Mammary epithelial cell (primary cell): ENCODE measurements at regions not wholly inside any gene's neighbourhood (a gene's known extent, or its start where the extent isn't known, plus 50 kb on each side); places are given as distances from the start of the nearest gene placed in this dataset.
"Not testable (repeated sequence)": the region's sequence is repeated elsewhere in the genome, so short reads cannot be mapped to it uniquely, and the experiment has no call there.

Experiments used
- EZH2 ChIP-seq: IDR thresholded peaks from 2 replicates; pipeline ENCODE4 v1.6.1; 2012; ENCODE audit warnings: low read length, inconsistent platforms, borderline replicate concordance
- TF ChIP-seq, protein P1 (sequence below), 2 donors: IDR thresholded peaks in 1 of 2; conservative IDR thresholded peaks in 1 of 2; 2 replicates each; pipeline ENCODE4 v1.5.1; 2011 to 2012; ENCODE audit warnings: inconsistent platforms in 2 of 2, low read length in 2 of 2, mild to moderate bottlenecking in 2 of 2, control low read depth in 1 of 2, low read depth in 1 of 2; ENCODE audit not compliant: insufficient read depth in 1 of 2; ENCODE audit errors: extremely low read depth in 1 of 2

GRCh38 chr5:82714732-82715131 is 362.5 kb downstream of the TMEM167A start:
- TF ChIP-seq EZH2 = not testable (repeated sequence)
- TF ChIP-seq, protein P1, sequence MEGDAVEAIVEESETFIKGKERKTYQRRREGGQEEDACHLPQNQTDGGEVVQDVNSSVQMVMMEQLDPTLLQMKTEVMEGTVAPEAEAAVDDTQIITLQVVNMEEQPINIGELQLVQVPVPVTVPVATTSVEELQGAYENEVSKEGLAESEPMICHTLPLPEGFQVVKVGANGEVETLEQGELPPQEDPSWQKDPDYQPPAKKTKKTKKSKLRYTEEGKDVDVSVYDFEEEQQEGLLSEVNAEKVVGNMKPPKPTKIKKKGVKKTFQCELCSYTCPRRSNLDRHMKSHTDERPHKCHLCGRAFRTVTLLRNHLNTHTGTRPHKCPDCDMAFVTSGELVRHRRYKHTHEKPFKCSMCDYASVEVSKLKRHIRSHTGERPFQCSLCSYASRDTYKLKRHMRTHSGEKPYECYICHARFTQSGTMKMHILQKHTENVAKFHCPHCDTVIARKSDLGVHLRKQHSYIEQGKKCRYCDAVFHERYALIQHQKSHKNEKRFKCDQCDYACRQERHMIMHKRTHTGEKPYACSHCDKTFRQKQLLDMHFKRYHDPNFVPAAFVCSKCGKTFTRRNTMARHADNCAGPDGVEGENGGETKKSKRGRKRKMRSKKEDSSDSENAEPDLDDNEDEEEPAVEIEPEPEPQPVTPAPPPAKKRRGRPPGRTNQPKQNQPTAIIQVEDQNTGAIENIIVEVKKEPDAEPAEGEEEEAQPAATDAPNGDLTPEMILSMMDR (conservative IDR thresholded peaks at IDR 0.05 in 1 of 2, IDR thresholded peaks at IDR 0.05 in 1 of 2; ENCODE audit: extremely low read depth in 1 of 2, insufficient read depth in 1 of 2, low read depth in 1 of 2, low read length in 2 of 2) = not testable (repeated sequence)
